Midbrain (tissue), 1 donor: ENCODE measurements at regions not wholly inside any gene's neighbourhood (a gene's known extent, or its start where the extent isn't known, plus 50 kb on each side); places are given as distances from the start of the nearest gene placed in this dataset.
"Not testable (repeated sequence)": the region's sequence is repeated elsewhere in the genome, so short reads cannot be mapped to it uniquely, and the experiment has no call there.

ENCODE experiments used
- DNase-seq: peaks from one replicate; lab custom pipeline; 2025; lab: John Stamatoyannopoulos, UW

DNA sequence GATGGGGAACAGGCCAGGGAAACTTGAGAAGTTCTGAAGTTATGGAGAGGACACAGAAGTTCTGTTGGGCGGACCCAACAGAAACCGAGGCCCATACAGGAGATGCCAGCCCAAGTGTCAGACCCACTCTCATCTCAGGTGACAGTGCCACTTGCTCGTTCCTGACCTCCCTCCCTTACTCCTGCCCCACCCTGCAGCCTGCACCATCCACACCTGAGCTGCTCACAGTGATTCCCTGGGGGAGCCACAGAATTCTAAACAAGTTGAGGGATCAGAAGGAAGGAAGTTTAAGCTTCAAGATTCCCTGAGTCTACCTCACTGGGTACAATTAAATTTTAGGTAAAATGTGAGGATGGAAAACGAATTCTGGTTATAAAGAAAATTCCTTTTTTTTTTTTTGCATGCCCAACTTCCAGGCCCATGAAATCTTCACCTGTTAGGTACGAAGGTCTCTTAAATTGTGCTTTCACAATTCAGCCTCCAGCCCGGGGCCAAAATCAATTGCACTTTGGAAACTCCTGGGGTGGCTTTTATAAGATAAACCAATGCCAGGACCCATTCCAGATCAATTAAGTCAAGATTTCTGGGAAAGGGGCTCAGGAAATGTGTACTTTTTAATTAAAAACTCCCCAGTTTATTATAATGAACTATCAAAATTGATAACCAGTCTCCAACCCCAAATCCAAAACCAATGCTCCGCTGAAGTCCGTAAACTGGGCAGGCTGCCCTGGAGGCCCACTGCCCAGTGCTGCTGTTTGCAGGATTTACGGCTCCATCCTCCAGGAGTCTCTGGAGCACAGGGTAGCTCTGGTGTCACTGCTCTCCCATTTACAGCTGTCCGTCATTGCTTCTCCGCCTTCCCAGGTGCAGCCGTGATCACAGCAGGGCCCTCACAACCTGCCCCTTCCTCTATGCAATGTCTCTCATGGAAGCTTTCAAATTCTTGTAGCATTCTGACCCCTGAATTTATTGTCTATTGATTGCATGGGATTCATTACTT, 643.5 kb downstream of the UQCRFS1 start:
- no peak for DNase-seq

DNA sequence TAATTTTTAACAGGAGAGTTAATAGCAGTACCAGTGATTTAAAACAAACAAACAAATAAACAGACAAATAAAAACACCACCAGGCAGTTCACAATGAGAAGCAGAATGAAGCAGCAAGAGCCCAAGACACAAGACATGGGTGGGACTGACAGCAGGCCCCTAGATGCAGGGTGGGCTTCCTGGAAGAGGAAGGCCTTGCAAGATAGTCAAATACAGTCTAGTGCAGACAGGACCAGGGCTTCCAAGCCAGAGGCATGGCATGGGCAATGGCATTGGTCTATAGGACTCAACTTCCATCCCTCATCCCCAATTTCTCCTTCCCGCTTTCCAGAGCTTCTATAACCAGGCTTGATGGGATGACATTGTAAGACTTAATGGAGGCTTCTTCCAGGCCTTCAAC, 645.1 kb downstream of the UQCRFS1 start:
- no peak for DNase-seq

DNA sequence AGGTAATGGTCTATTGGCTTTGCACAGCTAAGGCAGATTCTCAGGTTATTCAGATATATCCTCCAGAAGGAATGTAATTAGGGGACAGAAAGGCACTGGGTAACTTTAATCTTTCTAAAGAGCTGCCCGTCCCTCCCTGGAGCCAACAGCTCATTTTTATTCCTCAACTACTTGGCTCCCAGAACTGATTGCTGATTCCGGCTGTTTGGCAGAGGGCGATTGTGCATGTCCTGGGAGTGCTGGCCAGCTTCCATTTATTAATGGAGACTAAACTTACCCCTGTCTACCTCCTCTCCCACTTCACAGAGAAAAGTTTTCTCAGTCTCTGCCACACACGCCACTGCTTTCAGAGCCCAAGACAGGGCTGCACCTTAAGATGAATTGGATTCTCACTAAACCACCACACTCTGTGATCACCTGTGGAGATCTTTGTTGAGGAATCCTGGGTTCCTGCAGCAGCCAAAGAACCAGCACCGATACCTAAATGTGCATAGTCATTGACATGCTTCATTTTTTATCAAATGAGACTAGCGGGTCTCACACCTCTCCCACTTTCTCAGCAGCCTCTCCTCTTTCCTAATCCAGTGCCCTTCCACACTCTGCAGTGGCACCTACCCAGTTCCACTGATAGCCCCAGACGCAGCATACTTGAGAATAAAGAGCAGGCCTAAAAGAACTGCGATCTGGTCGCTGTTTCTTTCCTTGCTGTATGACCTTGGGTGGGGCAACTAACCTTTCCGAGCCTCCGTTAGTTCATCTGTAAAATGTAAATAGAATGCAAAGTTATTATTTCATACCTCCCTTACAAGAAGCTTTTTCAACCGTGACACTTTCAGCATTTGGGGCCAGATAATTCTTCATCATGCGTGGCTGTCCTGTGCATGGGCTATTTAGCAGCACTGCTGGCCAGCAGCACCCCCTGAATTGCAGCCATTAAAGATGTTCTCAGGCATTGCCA, 648.7 kb downstream of the UQCRFS1 start:
- DNase-seq: no peak

DNA sequence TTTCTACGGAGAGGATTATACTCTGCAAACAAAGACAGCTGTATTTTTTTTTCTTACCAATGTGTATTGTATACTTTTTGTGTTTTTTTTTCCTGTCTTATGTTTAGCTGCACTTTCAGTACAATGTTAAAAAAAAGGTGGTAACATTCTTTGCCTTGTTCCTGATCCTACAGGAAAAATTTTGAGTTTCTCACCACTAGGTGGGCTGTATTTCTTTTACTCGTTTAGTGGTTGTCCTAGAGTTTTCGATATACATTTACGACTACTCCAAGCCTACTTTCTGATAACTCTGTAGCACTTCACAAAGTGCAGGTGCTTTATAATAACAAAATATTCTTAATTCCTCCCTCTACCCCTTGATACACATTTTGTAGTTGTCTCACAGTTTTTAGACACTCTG, 652.2 kb downstream of the UQCRFS1 start:
- no peak for DNase-seq

DNA sequence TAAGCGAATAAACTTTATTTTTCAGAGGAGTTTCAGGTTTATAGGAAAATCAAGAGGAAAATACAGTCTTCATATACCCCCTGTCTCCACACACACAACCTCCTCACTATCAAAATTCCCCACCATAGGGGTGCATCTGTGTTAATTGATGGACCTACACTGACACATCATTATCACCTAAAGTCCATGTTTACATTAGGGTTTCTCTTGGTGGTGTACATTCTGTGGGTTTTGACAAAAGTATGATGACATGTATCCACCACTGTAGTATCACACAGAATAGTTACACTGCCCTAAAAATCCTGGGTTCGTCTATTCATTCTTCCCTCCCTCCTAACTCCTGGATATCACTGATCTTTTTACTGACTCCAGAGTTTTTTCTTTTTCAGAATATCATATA, 654.2 kb downstream of the UQCRFS1 start:
- DNase-seq: no peak

DNA sequence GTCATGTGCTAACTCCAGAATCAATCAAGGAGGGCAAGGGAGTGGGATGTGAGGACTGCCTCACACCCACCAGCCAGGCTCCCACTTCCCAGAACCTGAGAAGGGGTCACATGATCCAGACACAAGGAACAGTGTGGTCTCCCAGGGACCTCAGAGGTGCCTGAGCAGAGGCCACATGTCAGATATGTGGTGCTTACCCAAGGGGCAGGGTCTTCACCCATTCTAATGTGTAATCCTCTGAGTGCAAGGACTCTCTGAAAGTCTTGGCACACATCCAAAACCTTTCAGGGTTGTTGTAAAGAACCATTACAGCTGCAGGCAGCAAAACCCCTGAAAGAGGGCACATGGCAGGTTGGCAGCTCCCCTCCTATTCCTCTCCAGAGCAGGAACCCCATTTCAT, 656.6 kb downstream of the UQCRFS1 start:
- no peak for DNase-seq

DNA sequence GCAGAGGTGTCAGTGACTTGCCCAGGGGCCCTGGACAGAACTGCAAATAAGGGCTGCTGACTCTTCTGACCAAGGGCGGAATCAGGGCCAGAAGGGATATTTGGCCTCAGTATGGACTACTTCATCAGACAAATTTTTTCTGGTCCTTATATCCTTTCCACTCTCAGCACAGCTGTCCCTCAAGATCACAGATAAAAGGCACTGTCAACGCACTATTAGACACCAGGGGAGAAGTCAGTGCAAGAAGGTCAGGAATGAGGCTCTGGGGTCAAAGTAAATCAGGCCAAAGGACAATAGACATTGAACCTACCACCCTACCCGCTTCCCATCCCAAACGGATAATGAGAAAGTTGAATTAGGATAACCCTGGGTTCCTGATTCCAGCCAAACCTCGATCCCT, 657.6 kb downstream of the UQCRFS1 start:
- no peak for DNase-seq

DNA sequence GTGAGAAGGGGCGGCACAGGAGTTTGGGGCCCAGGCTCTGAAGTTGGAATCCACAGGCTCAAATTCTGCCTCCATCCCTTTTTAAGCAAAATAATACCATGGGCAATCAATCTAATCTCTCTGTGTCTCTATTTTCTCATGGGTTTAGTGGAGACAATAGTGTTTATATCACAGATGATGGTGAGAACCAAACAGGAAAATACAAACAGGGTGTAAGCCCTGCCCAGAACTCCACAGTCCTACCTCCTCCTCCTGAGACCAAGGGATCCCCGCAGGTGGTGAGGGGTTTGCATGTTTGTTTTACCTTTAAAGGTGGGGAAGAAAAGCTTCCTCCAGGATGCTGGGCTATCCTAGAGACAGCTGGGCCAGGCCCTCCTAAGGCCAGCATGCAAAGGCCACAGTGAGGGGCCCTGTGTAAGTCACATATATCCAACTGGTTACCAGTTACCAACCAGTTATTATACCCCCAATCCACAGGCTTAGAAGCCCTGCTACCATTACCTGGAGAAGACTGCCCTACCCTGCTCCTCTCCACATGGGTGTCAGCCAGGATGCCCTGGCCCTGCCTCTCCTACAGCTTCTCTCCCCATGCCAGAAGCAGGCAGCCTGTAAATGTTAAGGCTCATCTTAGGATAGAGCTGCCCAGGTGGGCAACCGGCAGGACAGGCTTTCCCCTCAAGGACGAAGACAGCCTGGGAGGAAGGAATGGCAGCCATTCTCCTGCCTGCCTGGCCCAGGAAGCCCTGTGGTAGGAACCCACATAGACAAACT, 658.4 kb downstream of the UQCRFS1 start:
- no peak for DNase-seq

DNA sequence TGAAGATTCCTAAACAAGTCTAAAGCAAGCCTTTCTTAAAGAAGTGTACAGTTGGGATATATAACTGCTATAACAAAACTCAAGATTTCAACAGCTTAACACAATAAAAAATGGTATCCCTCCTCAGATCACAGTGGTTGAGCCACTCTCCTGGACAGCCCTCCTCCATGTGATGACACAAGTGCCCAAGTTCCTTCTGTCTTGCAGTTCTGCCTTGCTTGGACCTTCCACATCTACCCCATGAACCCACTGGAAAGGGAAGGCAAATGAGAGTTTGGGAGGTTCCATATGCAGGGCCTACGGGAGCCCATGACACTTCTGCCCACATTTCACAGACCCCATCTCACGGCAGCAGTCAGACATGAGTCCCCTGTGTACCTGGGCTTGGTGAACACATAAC, 659.2 kb downstream of the UQCRFS1 start:
- no peak for DNase-seq

DNA sequence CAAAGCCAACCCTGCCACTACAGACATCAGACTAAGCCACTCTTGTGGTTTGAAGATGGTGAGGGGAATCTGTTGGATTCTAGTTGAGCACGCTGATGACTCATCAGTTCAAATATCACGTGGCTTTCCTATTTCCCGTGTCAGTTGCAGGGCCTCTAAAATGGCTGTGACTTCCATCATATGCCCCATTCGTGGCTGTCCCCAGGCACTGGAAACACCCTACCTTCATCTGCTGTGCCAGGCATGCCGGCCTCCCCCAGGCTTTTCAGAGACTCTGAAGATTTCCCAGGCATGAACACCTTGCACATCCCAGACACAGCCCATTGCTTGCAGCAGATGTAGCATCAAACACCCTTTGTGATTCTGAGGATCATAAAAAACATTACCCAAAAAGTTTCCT, 659.9 kb downstream of the UQCRFS1 start:
- DNase-seq: no peak

DNA sequence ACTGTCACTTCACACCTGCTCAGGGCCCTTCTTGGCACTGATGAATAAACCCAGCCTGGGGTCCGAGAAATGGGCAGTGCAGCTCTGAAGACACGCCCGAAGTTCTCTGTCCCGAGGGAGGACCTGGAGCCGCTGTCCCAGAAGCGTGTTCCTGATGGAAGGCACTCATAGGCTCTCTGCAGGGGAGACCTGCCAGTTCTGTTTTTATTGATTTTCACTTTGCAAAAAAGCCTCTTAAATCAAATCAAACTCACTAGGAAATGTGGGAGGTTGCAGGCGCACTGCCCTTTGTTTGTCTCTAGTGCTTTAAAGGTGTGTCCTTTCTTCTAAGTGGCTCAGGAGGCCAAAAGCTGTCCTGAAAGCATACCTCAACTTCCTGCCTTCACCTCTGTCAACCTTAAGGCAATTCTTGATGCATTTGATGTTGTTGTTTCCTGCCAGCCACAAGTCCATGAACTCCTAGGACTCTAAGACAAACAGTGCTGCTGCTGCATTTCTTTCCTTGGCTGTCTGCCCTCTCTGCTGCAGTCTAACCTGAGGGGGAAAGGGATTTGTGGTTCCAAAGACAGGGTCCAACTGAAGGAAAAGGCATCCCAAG, 663.2 kb downstream of the UQCRFS1 start:
- DNase-seq: no peak

DNA sequence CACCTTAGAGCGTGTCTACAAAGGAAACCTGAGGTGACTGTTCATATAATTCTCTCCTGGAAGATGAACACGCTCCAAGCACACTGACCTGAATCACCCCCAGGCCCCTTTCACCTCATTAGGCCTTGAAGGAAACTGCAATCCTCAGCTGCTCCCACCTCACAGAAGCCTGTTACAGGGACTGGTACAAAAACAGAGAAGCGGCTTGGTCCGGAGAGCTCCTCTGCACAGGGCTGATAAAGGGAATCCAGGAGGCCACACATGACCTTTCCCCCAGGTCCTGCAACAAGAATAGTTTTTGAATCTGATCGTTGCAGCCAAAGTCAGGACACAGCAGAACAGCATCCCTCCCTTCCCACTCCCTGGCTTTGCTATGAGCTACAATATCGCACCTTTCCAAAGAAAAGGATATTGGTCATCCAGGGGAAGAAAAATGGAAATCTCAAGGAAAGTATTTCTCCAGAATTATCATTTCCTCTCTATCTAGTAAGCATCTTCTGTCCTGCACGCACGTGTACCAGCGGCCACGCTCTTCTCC, 666.7 kb downstream of the UQCRFS1 start:
- no peak for DNase-seq

DNA sequence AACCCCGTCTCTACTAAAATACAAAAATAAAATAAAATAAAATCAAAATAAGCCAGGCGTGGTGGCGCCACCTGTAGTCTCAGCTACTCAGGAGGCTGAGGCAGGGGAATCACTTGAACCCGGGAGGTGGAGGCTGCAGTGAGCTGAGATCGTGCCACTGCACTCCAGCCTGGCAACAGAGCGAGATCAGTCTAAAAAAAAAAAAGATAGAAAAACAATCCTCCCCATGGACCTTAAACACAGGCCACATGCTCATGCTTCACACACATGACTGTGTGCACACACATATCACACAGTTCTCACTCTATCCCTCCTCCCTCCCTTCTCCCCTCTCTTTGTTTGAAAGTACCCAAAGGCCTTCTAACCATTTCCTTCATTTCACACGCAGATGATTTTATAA, 667.6 kb downstream of the UQCRFS1 start:
- not testable (repeated sequence) for DNase-seq

DNA sequence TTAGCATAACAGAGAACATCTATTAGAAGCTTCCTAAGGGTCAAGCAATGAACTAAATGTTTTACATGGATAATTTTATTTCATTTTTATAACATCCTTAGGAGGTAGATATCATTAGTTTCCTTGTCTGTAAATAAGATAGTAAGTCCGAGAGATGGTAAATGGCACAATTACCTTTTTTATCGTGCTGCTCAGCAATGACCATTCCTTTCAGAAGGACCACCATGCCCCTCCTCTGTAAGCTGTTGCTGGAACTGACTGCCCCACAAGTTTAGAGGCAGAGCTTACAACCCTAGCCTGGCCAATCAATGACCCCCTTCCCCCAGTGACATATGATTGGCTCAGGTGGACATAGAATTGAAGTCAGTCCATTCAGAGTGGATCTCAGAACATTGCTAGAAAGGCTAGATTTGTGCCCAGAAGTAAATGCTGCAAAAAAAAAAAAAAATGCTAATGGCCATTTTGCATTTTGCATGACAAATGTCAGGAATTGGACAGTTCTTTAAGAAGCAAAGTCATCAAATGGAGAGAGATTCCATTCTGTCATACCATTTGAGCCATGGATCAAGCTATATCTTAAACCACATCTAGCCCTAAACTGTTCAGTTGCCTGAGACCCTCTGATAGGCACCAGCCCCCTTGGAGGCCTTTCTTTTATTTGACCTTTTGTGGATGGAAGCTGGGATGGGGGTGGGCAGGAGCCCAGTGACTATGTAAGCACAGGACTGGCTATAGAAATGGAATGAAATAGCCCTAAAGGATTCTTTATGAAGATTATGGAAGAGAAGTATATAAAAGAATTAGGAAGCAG, 668.3 kb downstream of the UQCRFS1 start:
- no peak for DNase-seq

DNA sequence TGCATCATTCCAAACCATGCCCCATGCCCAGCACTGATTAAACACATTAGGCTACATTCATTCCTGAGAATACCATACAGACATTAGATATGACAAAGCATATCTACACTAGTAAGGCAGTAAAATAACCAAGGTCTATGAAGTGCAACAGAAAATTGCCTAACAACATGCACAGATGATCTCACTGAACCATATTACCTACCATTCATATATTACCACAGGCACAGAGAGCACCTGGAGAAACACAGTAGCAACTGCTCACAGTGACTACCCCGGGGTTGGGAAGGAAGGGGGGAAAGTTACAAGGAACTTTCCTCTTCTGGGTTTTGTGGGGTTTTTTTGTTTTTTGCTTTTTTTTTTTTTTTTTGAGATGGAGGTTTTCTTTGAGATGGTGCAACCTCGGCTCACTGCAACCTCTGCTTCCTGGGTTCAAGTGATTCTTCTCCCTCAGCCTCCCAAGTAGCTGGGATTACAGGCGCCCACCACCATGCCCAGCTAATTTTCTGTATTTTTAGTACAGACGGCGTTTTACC, 669.6 kb downstream of the UQCRFS1 start:
- no peak for DNase-seq

DNA sequence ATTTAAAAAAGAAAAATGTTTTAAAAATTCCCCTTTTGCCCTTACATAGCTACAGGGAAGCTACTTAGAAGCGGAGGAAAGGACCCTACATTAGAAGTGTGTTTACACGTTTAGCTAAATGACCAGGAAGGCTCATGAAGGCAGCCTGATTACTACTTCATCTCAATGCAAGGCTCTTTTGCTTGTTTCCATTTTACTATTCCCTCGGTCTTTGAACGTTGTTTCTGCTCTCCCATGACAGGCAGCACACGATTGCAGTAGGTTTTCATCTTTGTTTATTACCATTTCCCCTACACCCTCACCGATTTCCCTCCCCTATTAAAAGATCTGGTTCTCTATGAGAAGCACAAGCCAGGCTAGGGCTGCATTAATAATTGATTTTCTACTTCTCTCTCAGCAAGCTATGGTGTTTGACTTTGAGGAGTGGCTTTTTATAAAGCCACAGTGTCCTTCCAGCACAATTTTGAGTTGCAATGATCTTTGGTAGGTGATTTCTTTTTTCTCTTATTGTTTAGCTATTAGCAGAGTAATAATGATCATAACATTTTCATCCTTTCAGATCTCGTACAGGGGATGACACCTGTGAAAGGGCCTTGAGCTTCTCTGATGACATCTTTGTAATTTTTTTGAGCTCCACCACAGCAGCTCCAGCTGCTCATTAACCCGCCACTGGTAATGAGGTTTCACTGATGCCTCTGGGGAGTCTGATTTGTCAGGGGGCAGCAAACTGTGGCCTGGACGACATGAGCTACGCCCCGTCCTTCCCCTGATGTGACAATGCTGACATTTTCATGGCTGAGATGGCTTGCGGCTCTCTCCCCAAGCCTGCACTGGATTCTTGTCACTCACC, 670.3 kb downstream of the UQCRFS1 start:
- DNase-seq: no peak

DNA sequence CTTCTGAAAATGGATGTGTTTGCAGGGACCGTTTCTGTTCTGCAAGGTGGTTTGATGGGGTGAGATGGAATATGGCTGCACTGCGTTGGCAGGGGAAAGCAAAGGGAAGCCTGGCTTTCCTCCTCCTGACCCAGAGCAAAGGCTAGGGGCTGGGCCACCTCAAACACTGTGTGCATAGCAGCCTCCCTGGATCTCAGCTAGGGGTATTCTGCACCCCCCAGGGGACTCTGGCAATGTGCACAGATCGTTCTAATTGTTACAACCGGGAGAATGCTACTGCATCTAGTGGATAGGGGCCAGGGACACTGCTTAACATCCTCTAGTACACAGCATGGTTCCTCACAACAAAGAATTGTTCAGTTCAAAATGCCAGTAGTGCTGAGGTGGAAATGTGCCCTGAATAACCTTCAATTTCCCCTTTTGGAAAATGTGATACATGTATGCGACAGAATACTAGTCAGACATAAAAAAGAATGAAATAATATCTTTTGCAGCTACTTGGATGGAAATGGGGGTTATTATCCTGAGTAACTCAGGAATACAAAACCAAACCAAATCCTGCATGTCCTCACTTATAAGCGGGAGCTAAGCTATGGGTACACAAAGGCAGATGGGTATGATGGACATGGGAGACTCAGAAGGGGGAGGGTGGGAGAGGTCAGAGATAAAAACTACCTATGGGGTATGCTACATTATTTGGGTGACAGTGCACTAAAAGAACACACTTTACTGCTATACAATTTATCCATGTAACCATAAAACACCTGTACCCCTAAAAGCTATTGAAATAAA, 671.2 kb downstream of the UQCRFS1 start:
- no peak for DNase-seq

DNA sequence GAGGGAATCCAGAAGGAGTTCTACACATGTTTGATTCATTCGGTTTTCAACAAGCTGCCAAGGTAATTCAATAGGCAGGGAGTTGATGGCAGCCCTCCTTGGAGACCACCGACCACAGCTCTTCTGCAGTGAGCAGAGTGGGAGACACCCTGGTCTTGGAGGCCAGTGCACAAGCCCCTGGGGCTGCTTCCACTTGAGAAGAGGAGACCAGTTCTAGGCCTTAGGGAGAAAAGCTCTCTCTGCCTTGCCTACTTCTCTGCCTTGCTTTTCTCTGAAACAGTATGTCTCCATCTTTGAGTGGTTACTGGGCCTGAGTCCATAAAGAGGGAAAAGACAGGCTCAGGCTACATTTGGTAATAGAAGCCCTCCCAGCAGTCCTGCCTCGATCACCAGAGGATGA, 671.9 kb downstream of the UQCRFS1 start:
- no peak for DNase-seq
